ENCODE measurements at regions not wholly inside any gene's neighbourhood (a gene's known extent, or its start where the extent isn't known, plus 50 kb on each side); places are given as distances from the start of the nearest gene placed in this dataset.

DNA sequence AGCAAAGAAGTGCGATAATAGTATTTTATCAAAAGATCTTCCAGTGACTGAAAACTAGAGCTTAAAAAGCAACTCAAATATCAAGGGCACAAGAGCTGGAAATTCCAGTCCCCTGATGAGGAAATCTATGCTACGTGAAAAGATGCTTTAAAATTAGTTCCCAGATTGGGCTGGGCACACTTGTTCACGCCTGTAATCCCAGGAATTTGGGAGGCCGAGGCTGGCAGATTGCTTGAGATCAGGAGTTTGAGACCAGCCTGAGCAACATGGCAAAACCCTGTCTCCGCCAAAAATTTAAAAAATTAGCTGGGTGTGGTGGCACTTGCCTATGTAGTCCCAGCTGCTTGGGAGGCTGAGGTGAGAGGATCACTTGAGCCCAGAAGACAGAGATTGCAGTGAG is 138.8 kb downstream of the SEMA6D start:
- CTCF ChIA-PET: interaction anchor here (0.6 to 1.1 kb wide), 3 partner anchors 44 to 1518 kb away, joined by 3 read pairs; no protein-coding TSS in a partner anchor
- intact Hi-C loops (cut with micrococcal nuclease): no loop called here
- Mint-ChIP-seq H3K36me3 (ENCODE audit: insufficient read depth, unreplicated experiment) (peaks cover 2% of the 10 kb centered on the region), H3K4me1 (ENCODE audit: insufficient read depth, unreplicated experiment) (no peaks in the 10 kb centered on the region), H3K27me3 (ENCODE audit: insufficient read depth, unreplicated experiment) (no peaks in the 10 kb centered on the region), H3K9me3 (ENCODE audit: unreplicated experiment) (no peaks in the 10 kb centered on the region), H3K27ac (ENCODE audit: low read depth, unreplicated experiment) (no peak overlapping the region), H3K4me3 (ENCODE audit: unreplicated experiment) (no peak overlapping the region)
- no peak for DNase-seq (ENCODE audit: unreplicated experiment)
- POLR2A ChIA-PET: interaction anchor here (0.6 to 0.8 kb wide), 3 partner anchors 16 to 35 kb away, joined by 3 read pairs; no protein-coding TSS in a partner anchor
- BruUV-seq (replicated peaks): no TSS peak
- TF ChIP-seq CTCF (IDR thresholded peaks at IDR 0.05; ENCODE audit: unreplicated experiment): no peak

DNA sequence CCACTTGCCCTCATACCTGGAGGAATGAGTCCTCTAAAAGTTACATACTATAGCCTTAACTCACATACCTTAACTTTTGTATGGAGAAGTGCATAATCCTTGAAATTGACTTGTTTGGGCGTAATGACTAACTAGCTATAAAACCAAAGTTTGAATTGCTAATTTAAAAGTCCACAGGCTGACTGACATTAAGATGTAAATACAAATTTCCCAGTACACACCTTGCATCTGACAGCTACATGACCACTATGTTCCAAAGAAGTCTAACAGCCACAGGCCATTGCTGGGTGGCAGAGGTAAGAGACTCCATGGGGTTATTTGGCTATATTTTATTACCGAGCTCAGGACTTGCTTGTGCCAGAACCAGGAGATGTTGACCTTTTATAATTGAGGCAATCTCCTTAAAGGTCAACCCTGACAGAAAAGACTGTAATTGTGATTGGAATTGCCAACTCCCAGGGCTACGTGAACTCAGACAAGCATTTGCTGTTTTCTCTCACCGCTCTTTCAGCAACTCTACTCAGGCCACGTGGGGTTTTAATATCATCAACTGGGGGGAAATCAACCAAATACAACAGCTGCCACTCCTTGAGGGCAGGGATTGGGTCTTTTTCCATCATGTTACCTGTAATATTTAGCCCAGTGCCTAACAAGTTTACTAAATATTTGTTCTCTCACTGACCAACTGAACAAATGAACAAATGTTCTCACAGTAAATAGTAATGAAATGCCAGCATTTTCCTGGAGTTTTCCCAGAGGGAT is 139.9 kb downstream of the SEMA6D start:
- Mint-ChIP-seq H3K4me1 (ENCODE audit: insufficient read depth, unreplicated experiment) (no peaks in the 10 kb centered on the region), H3K4me3 (ENCODE audit: unreplicated experiment) (no peak overlapping the region)

GRCh38 chr15:47857776-47858167 is 140.5 kb downstream of the SEMA6D start:
- no peaks in the 10 kb centered on the region for H3K27me3 Mint-ChIP-seq (ENCODE audit: insufficient read depth, unreplicated experiment)
- no peak for TF ChIP-seq CTCF (IDR thresholded peaks at IDR 0.05; ENCODE audit: unreplicated experiment)
- H3K36me3 Mint-ChIP-seq (ENCODE audit: insufficient read depth, unreplicated experiment): no peaks in the 10 kb centered on the region
- ChIA-PET CTCF (interaction anchor here (1.1 to 2.0 kb wide), 3 partner anchors 14 to 227 kb away, joined by 3 to 5 read pairs (median 4); no protein-coding TSS in a partner anchor), POLR2A (no interaction called here)
- no TSS peak for BruUV-seq (replicated peaks)
- H3K27ac Mint-ChIP-seq (ENCODE audit: low read depth, unreplicated experiment): no peak overlapping the region
- no peak overlapping the region for H3K4me3 Mint-ChIP-seq (ENCODE audit: unreplicated experiment)
- no peaks in the 10 kb centered on the region for H3K9me3 Mint-ChIP-seq (ENCODE audit: unreplicated experiment)
- intact Hi-C loops (cut with micrococcal nuclease): no loop called here
- no peak for DNase-seq (ENCODE audit: unreplicated experiment)
- no peaks in the 10 kb centered on the region for H3K4me1 Mint-ChIP-seq (ENCODE audit: insufficient read depth, unreplicated experiment)

More for the DNA sequence above, 139.9 kb downstream of the SEMA6D start:
- Mint-ChIP-seq H3K27me3 (ENCODE audit: insufficient read depth, unreplicated experiment) (no peaks in the 10 kb centered on the region), H3K27ac (ENCODE audit: low read depth, unreplicated experiment) (no peak overlapping the region), H3K9me3 (ENCODE audit: unreplicated experiment) (no peaks in the 10 kb centered on the region), H3K36me3 (ENCODE audit: insufficient read depth, unreplicated experiment) (no peaks in the 10 kb centered on the region)
- no peak for TF ChIP-seq CTCF (IDR thresholded peaks at IDR 0.05; ENCODE audit: unreplicated experiment)
- no peak for DNase-seq (ENCODE audit: unreplicated experiment)
- ChIA-PET CTCF (interaction anchor here (1.1 to 2.0 kb wide), 2 partner anchors 15 to 20 kb away, joined by 3 to 5 read pairs; no protein-coding TSS in a partner anchor), POLR2A (no interaction called here)
- BruUV-seq (replicated peaks): no TSS peak
- intact Hi-C loops (cut with micrococcal nuclease): no loop called here

DNA sequence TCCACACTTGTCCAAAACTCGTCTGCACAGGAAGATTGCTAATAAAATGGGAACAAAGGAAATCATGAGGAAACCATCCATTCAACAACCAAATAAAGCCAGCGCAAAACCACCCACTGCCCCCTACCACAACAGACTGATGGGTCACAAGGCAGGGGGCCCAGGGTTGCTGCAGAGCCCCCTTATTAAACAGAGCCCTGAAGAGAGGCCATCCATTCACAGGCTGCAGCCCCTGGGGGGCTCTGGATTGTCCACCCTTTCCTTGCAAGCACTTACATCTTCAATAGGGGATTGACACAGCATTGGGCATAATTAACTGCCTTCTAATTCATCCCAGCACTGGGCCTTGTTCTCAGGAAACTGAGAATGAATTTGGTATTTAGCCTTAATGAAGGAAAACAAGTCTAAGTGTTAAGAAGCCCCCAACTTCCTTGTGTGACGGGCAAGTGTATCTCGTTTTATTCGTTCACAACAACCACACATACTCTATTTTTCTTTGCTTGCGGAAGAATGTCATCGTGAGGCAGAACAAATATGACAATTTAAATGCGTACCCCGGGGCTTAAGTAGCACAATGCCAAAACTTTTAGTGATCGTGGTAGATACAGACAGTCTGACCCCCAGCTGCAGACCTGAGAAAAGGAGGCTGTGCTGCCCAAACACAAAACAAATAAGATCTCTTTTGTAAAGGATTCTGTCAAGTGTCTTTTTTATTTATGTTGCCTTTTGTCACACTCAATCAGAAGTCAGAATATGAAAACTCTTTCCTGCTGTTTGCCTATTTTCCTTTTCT is 144.0 kb downstream of the SEMA6D start:
- Mint-ChIP-seq H3K4me1 (ENCODE audit: insufficient read depth, unreplicated experiment) (no peaks in the 10 kb centered on the region), H3K9me3 (ENCODE audit: unreplicated experiment) (no peaks in the 10 kb centered on the region), H3K4me3 (ENCODE audit: unreplicated experiment) (no peak overlapping the region), H3K27ac (ENCODE audit: low read depth, unreplicated experiment) (no peak overlapping the region), H3K36me3 (ENCODE audit: insufficient read depth, unreplicated experiment) (no peaks in the 10 kb centered on the region), H3K27me3 (ENCODE audit: insufficient read depth, unreplicated experiment) (no peaks in the 10 kb centered on the region)
- no peak for DNase-seq (ENCODE audit: unreplicated experiment)
- POLR2A ChIA-PET: interaction anchor here (0.6 kb wide), 1 partner anchor 105 kb away, joined by 3 read pairs; no protein-coding TSS in a partner anchor
- TF ChIP-seq CTCF (IDR thresholded peaks at IDR 0.05; ENCODE audit: unreplicated experiment): no peak
- CTCF ChIA-PET: no interaction called here
- no TSS peak for BruUV-seq (replicated peaks)
- intact Hi-C loops (cut with micrococcal nuclease): no loop called here

Data from MCF 10A (cell line).